Fibroblast of lung (primary cell): ENCODE measurements at regions not wholly inside any gene's neighbourhood (a gene's known extent, or its start where the extent isn't known, plus 50 kb on each side); places are given as distances from the start of the nearest gene placed in this dataset.

Source experiments
- DNase-seq, 2 donors: peaks; one replicate each; pipeline versions ENCODE4 v3.0.0 to v3.0.0-alpha.2; 2010; ENCODE audit warnings: low read depth in 2 of 2
- H2AFZ ChIP-seq: 2 replicates; pipeline ENCODE4 v1.5.1; 2012; ENCODE audit warnings: low read length, control low read depth, inconsistent platforms
- H3K27ac ChIP-seq: 2 replicates; pipeline ENCODE4 v1.5.1; 2011; ENCODE audit warnings: low read length, control low read depth; ENCODE audit not compliant: insufficient read depth
- H3K27me3 ChIP-seq: 2 replicates; pipeline ENCODE4 v1.5.1; 2011; ENCODE audit warnings: mild to moderate bottlenecking, low read length; ENCODE audit not compliant: control insufficient read depth, insufficient read depth
- H3K36me3 ChIP-seq: 2 replicates; pipeline ENCODE4 v1.5.1; 2011; ENCODE audit warnings: low read length; ENCODE audit not compliant: control insufficient read depth, insufficient read depth
- H3K4me1 ChIP-seq: 2 replicates; pipeline ENCODE4 v1.5.1; 2011; ENCODE audit warnings: low read length; ENCODE audit not compliant: control insufficient read depth, insufficient read depth; ENCODE audit errors: extremely low read depth
- H3K4me2 ChIP-seq: 2 replicates; pipeline ENCODE4 v1.5.1; 2011; ENCODE audit warnings: low read length, control low read depth; ENCODE audit not compliant: insufficient read depth; ENCODE audit errors: extremely low read depth
- H3K4me3 ChIP-seq, 4 experiments: fragments of 200-600 bp in 1 of 4; sonication (generic) in 1 of 4; replicated peaks in 1 of 4; 2 replicates each; pipeline ENCODE4 v1.5.1; 2011 to 2016; ENCODE audit warnings: low read length in 4 of 4, low read depth in 3 of 4, mild to moderate bottlenecking in 3 of 4, control low read depth in 2 of 4, inconsistent platforms in 1 of 4, mixed read lengths in 1 of 4; ENCODE audit not compliant: insufficient read depth in 1 of 4; ENCODE audit errors: control extremely low read depth in 1 of 4
- H3K79me2 ChIP-seq: 2 replicates; pipeline ENCODE4 v1.5.1; 2012; ENCODE audit warnings: mild to moderate bottlenecking, low read length, inconsistent platforms; ENCODE audit not compliant: control insufficient read depth, insufficient read depth
- H3K9ac ChIP-seq: 2 replicates; pipeline ENCODE4 v1.5.1; 2011; ENCODE audit warnings: mild to moderate bottlenecking, low read length, control low read depth; ENCODE audit not compliant: insufficient read depth
- H3K9me3 ChIP-seq: 2 replicates; pipeline ENCODE4 v1.5.1; 2012; ENCODE audit warnings: low read depth, low read length; ENCODE audit not compliant: control insufficient read depth, insufficient read depth
- H4K20me1 ChIP-seq: 2 replicates; pipeline ENCODE4 v1.5.1; 2011; ENCODE audit warnings: low read length; ENCODE audit not compliant: control insufficient read depth, insufficient read depth; ENCODE audit errors: extremely low read depth
- EZH2 ChIP-seq: IDR thresholded peaks from 2 replicates; pipeline ENCODE4 v1.5.1; 2012; ENCODE audit warnings: low read length, control low read depth, mild to moderate bottlenecking; ENCODE audit errors: missing control alignments
- TF ChIP-seq, protein P1 (sequence below), 2 donors: IDR thresholded peaks in 1 of 2; conservative IDR thresholded peaks in 1 of 2; 1 replicate in 1 of 2; 2 replicates in 1 of 2; pipeline ENCODE4 v1.5.1; 2011 to 2012; ENCODE audit warnings: low read length in 2 of 2, control low read depth in 1 of 2, inconsistent platforms in 1 of 2, low read depth in 1 of 2, mild to moderate bottlenecking in 1 of 2

DNA sequence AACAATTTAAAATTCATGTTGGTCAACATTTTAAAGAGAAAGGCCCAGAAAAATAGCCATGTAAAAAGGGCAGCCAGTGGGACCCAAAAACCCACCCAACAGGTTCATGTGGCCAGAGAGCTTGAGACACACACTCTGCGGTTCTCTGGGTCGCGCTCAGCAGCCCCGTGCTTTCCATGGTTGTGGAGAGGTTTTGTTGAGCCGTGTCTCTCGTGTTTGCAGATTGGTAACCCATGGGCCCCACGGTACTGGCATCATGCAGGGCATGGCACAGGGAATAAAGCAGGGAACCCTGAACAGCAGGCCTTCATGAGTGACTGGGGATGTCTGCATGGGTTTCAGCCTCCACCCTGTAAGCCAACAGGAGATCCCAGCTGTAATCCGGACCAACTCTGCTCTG lies 127.7 kb upstream of the CST7 start:
- H3K4me1 ChIP-seq, result no peaks in the 10 kb centered on the region
- no peak overlapping the region for H3K27ac ChIP-seq
- TF ChIP-seq, protein P1, sequence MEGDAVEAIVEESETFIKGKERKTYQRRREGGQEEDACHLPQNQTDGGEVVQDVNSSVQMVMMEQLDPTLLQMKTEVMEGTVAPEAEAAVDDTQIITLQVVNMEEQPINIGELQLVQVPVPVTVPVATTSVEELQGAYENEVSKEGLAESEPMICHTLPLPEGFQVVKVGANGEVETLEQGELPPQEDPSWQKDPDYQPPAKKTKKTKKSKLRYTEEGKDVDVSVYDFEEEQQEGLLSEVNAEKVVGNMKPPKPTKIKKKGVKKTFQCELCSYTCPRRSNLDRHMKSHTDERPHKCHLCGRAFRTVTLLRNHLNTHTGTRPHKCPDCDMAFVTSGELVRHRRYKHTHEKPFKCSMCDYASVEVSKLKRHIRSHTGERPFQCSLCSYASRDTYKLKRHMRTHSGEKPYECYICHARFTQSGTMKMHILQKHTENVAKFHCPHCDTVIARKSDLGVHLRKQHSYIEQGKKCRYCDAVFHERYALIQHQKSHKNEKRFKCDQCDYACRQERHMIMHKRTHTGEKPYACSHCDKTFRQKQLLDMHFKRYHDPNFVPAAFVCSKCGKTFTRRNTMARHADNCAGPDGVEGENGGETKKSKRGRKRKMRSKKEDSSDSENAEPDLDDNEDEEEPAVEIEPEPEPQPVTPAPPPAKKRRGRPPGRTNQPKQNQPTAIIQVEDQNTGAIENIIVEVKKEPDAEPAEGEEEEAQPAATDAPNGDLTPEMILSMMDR (conservative IDR thresholded peaks at IDR 0.05 in 1 of 2, IDR thresholded peaks at IDR 0.05 in 1 of 2; ENCODE audit: low read depth in 1 of 2, low read length in 2 of 2), result no peak
- no peak for TF ChIP-seq EZH2
- no peak overlapping the region for H2AFZ ChIP-seq
- H3K9ac ChIP-seq, result no peak overlapping the region
- H3K36me3 ChIP-seq, result no peaks in the 10 kb centered on the region
- H3K79me2 ChIP-seq, result no peaks in the 10 kb centered on the region
- no peaks in the 10 kb centered on the region for H3K9me3 ChIP-seq
- DNase-seq, result no peak
- H3K4me2 ChIP-seq, result no peak overlapping the region
- no peak overlapping the region for H3K4me3 ChIP-seq
- H4K20me1 ChIP-seq, result no peaks in the 10 kb centered on the region
- H3K27me3 ChIP-seq, result no peaks in the 10 kb centered on the region

DNA sequence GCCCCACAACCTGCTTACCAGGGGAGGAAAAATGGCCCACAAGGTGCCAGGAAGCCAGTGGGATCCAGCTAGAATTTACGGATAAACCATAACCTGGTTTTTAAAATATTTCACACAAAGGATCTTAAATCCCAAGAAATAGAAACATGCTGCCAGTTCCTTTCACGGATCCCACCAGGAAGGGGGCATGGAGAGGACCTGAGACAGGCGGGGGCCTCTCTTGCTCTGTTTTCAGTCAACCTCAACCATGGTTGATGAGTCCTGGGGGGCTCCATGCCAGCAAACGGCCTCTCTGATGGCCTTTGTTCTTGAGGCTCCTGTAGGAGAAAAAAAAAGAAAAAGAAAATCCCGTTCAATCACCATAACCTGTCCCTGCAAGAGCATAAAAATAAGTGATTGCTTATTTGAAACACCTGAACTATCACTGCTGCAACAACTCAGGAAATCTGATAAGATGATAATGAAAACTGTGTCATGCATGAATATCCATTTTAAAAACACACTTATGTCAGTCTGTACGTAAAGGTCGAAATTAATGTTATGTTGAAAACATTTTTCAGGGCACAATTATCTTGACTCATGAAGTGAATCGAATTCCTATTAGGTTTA lies 125.8 kb upstream of the CST7 start:
- Histone ChIP-seq H4K20me1 (no peaks in the 10 kb centered on the region), H2AFZ (no peak overlapping the region), H3K36me3 (no peaks in the 10 kb centered on the region), H3K27ac (no peak overlapping the region), H3K9me3 (no peaks in the 10 kb centered on the region), H3K79me2 (no peaks in the 10 kb centered on the region), H3K4me3 (no peak overlapping the region), H3K4me1 (no peaks in the 10 kb centered on the region), H3K27me3 (no peaks in the 10 kb centered on the region), H3K9ac (no peak overlapping the region), H3K4me2 (no peak overlapping the region)
- TF ChIP-seq EZH2, result no peak
- TF ChIP-seq, protein P1 (conservative IDR thresholded peaks at IDR 0.05 in 1 of 2, IDR thresholded peaks at IDR 0.05 in 1 of 2; ENCODE audit: low read depth in 1 of 2, low read length in 2 of 2), result no peak
- DNase-seq, result no peak

DNA sequence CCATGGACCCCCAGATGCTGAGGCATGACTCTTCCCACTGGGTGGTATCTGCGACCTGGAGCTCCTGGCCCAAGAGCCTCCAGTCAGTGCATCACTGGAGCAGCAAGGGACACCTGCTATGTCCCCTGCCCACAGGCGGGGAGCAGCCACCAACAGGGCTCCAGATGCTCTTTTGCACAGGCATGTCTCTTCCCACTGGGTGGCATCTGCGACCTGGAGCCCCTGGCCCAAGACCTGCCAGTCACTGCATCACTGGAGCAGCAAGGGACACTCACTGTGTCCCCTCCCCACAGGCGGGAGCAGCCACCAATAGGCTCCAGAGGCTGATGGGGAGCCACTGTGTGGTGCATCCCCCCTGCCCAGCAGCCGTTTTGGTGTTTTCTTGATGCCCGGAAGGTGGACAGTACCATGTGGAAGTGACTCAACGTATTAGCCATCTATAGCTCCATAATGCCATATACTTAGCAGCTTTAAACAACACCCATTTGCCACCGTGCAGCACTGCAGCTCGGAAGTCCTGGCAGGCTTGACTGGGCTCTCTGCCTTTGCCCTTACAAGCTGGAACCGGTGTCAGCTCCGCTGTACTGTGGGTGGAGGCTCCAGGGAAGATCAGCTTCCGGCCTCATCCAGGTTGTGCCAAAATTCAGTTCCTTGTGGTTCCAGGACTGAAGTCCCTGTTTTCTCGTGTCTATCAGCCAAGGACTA lies 124.9 kb upstream of the CST7 start:
- Histone ChIP-seq H2AFZ (no peak overlapping the region), H3K4me1 (no peaks in the 10 kb centered on the region), H3K36me3 (no peaks in the 10 kb centered on the region), H3K79me2 (no peaks in the 10 kb centered on the region), H4K20me1 (no peaks in the 10 kb centered on the region), H3K27ac (no peak overlapping the region), H3K9me3 (no peaks in the 10 kb centered on the region), H3K4me2 (no peak overlapping the region), H3K27me3 (no peaks in the 10 kb centered on the region), H3K4me3 (no peak overlapping the region), H3K9ac (no peak overlapping the region)
- no peak for DNase-seq
- TF ChIP-seq, protein P1 (conservative IDR thresholded peaks at IDR 0.05 in 1 of 2, IDR thresholded peaks at IDR 0.05 in 1 of 2; ENCODE audit: low read depth in 1 of 2, low read length in 2 of 2), result no peak
- TF ChIP-seq EZH2, result no peak
